NCI-H2107 treated with DMSO at 0.1 percent for 48 hours (cell line): ENCODE measurements at regions not wholly inside any gene's neighbourhood (a gene's known extent, or its start where the extent isn't known, plus 50 kb on each side); places are given as distances from the start of the nearest gene placed in this dataset.

Source experiments
- DNase-seq: peaks from one replicate; lab custom pipeline; 2025; ENCODE audit not compliant: unreplicated experiment; lab: John Stamatoyannopoulos, UW

DNA sequence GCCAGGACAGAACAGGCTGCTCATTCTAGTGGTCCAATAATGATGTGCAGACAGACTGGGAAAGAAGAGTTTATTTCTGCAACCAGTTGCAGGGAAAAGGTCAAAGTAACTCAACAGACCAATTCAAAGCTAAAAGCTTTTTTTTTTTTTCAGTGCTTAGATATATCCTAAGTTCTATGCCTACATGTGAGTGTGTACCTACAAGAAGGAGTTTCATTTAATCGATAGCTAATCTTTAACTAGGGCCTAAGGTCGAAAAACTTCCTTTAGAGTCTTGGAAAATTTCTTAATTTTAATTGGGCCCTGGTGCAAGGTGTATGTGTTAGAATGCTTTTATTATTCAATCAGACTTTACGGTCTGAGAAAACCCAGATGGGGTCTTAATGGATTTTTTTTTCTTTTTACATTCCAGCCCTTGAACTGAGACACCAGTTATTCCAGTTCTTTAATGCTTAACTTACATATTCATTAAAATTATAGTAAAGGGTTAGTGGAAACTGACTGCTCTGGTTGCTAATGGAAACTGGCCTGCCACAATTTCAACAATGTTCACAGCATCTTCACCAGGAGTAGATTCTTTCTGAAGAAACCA, 365.3 kb downstream of the MTRR start:
- no peak for DNase-seq

DNA sequence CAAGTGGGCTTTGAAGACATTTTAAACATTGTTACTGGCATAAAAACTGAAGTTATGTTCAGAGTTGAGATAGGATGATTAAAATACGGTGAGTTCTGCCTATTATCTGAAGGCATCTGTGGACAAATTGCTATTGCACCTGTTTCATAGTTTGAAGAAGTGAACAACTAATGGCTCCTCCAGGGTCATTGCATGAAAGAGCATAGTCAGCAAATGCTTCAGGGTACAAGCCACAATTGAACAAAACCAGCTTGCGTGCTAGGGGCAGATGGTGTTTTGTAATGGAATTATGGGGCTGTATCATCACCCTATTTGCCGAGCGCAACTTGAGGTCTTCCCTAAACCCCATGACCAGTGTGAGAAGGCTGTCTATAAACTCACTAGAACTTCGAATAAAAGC, 369.1 kb downstream of the MTRR start:
- no peak for DNase-seq

DNA sequence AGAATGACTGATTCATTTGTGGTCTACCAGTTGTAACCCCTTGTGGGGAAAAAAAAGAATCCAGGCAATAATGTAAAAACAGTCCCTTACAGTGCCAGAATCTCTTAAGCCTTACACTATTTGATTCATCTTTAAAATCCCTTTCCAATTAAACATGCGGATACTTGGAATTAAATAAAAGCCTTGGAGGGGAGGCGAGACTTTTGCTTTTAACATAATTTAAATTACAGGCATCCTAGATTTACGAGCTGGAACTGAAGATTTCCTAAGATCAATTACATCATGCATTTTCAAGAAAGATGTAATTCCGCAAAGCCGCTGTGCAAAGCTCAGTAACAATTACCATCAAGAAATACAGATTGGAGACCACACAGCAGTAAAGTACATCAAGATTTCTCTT, 370.2 kb downstream of the MTRR start:
- DNase-seq: no peak

GRCh38 chr5:8239646-8240045, 370.7 kb downstream of the MTRR start:
- DNase-seq: no peak

DNA sequence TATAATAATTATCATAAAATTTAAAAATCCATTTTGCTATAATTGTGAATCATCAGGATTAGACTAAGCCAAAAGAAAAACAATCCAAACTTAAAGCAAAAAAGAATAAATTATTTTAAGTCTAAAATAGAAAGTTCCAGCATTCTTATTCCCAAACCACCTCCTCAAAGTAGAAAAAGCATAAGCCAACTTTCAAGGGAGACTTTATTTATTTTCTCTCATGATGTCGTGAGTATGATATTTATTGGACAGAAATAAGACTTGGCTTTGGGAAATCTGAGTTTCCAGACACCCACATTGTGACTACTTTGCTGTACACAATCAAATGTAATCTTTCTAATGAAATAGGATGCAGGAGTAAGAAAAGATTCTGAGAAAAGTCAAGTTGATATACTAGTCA, 372.1 kb downstream of the MTRR start:
- no peak for DNase-seq

DNA sequence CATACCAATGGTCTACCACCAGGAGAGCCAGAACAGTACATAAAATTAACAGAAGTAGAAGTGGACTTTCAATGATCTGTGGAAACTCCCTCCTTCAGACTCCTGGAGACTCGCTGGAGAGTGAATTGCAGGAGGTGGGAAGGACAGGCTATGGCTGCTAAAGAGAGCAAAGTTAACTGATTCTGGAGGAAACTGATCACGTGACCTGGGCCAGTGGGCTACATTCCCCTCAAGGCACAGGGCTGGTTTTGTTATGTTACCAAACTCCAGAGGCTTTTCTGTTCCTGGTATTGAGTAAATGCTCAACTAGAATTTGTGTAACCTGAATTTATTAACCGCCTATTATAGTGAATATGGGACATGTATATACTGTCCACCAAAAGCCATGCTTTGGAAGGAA, 372.6 kb downstream of the MTRR start:
- no peak for DNase-seq

- DNase-seq: no peak
These were observed 378.3 kb downstream of the MTRR start for GRCh38 chr5:8247049-8247899.

GRCh38 chr5:8253376-8253775, 384.4 kb downstream of the MTRR start:
- no peak for DNase-seq

- no peak for DNase-seq
These were observed 385.7 kb downstream of the MTRR start for GRCh38 chr5:8254674-8255073.

DNA sequence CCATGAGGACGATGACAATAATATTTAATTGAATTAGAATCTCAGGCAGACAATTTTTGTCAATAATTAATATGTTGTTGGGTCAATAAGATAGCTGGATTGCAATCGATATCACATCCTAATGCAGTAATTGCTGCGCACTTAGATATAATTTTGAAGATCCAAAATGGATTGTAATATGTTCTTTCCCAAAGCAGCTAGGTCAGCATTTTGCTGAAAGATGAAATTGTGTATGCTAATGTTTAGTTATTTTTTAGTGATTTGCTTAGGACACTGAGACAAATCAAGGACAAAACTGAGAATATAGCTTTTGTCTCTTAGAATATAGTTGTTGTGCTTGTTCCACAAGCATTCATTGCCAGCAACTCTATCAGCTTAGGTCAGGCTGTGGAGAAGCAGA, 389.9 kb downstream of the MTRR start:
- DNase-seq: no peak

DNA sequence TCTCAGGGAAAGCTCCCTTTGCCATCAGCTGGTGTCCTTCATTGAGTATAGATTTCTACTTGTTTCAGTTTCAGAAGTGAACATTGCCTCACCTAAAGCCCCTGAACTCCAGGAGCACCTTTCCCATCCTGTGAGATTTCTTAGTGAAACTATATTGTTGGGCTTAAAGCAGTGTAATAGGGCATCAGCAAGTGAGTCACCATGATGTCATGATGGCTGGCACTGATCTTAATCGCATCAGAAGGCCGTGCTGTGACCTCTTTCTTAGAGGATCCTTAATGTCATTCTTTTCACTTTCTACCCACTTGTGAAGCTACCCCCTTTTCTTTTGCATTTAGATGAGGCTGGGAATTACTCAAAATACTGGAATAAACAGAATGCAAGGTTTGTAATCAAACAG, 401.3 kb downstream of the MTRR start:
- DNase-seq: no peak

DNA sequence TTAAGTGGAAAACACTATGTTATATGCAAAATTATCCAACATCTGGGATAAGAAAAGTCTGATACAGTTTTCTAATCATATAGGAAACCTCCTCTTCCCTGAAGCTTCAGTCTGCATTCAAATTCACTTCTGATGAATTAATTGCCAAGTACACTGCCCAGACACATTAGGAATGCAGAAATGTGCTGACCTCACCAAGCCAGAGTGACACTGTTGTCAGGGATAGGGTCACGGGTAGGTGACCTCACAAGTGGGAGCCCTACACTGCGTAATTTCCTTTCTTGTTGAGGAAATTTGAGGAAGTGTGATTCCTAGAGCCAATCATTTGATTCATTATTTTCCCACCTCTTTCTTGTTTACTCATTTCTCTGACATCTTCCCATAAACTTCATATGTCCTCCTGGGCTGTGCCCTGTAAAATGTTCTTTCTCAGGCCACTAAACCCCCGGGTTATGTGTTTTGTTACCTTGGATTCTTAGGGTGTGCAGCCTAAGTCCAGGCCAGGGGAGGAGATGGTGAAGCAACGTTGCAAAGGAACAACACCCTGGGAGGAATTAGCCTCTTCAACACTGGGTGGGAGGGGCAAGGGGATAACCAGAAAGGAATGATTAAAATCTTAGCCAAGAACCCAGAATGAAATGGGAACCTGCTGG, 411.9 kb downstream of the MTRR start:
- no peak for DNase-seq

DNA sequence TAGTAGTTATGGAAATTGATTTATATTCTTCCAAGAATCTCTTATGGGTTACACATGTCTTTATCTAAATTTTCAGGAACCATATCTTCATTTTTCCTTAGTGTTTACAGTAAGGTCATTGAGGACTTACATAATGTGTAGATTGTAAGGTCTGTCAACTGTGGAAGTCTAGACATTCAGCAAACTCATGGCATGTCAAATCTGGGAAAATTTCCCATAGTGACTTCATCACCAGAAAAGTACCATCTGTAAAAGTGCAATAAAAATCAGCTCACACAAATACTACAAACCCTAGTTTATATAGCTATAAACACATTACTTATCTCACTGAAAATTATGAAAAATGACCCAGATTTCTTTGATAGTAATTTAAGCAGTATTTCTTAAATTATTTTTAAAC, 419.4 kb downstream of the MTRR start:
- DNase-seq: peak; percentile 9

GRCh38 chr5:8288897-8289516, 420.1 kb downstream of the MTRR start:
- no peak for DNase-seq

DNA sequence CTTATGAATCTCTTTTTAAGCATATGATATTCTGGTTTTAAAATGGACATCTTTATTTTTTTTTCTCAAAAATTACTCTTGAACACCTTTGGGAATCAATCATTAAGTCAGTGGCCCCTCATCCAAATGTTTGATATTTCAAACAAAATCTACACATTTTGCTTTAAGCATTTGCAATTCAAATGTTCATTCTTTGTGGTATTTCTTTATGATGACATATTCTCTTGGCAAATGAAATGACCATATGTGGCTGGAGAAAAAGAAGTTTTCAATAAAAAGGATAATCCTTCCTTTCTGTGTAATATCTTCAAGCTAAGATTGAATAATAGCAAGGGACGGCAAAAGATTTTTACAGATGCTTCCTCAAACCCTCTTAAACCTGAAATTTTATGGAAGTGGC, 420.8 kb downstream of the MTRR start:
- no peak for DNase-seq

GRCh38 chr5:8290721-8291120, 421.8 kb downstream of the MTRR start:
- DNase-seq: no peak

- DNase-seq: no peak
These were observed 422.7 kb downstream of the MTRR start for GRCh38 chr5:8291641-8292040.

DNA sequence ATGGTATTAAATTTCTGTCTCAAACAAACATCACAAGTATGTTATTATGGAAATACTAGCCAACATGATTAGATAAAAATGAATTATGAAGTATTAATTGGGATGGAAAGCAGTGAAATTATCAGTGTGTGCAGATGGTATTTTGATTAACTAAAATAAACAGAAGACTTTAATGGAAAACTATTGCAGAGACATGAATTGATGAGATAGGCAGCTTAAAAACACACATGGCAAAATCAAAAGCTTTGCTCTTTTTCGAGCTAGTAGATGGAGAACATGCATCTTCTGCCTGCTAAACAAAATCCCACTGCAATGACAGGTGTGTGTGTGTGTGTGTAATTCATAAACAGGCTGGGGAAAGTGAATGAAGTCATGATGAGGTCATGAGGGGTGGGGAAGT, 426.2 kb downstream of the MTRR start:
- DNase-seq: no peak

DNA sequence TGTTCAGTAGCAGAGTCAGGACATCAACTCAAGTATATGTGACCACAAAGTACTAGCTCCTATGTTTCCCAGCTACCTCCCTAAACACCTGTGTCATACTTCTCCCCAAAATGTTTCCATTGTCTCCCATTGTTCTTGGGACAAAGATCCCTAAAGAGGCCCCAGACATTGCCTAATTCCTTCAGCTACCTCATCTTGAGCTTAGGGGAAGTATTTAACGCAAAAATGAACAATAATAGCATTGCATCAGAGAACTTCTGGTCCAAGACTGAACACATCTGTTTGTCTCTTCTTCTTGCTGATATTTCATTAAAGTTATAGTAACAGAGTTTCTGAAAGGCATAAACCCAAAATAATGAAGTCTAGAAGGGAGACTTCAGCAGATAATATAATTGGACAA, 430.8 kb downstream of the MTRR start:
- no peak for DNase-seq

DNA sequence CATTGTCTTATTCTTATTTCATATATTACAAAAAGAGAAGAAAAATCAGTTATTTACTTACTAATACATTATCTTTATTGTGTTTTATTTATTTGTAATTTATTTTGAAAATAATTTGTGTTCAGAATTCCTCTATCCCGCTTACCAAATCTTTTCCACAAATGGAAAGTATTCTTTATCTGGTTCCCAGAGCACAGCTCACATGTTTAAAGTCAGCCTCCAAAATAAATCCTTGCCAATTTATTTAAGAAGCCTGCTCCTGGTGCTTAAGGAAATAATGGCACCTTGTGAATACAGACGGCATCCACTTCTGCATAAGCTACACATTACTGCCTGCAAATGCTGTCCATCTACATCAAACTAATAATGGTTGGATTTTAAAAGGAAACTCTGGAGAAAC, 435.4 kb downstream of the MTRR start:
- no peak for DNase-seq

DNA sequence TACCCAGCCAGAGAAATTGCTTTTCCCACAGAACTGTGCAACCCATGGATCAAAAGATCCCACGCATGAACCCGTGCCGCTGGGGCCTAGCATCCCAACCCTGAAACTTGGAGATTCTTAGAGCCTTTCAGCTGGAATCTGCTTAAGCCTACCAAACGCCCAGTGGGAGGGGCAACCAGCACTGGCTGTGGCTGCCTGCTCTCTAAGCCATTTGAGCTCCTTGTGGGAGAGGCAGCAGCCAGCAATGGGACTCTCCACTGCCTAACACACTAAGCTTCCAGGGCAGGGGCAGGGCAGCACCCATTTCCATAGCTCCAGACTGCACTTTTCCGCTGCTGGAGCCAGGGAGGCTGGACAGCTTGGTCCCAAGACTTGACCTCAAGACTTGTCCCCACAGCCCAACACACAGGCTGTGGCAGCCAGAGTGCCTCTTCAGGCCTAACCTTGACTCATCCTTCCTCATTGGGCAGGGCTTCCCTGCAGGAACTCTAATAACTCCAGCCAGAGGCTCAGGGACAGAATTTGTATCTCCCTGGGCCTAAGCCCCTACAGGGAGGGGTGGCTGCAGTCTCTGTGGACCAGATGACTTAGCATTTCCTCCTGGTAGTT, 437.4 kb downstream of the MTRR start:
- DNase-seq: no peak

DNA sequence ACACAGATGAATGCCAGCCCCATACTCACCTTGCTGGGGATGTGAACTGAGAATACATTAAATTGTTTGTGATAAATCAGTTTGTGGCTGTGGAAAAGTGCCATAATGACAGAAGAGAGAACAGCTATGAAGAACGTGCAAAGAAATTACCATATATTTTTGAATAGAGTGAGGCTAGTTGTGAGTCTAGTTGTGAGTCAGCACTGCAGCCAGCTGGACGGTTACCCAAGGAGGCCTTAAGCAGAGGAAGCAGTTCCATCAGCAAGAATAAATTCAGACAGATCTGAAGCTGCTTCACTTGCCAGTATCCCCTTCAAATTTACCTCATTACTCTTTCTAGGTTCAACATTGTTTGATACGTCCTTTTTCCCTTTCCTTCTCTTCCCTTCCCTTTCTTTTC, 446.0 kb downstream of the MTRR start:
- no peak for DNase-seq
